GM19455 (cell line): ENCODE measurements at regions not wholly inside any gene's neighbourhood (a gene's known extent, or its start where the extent isn't known, plus 50 kb on each side); places are given as distances from the start of the nearest gene placed in this dataset.
A peak's percentile ranks its signal among the peaks of the same experiment; 100 is the strongest.
"Not testable (repeated sequence)": the region's sequence is repeated elsewhere in the genome, so short reads cannot be mapped to it uniquely, and the experiment has no call there.

ENCODE experiments used
- ATAC-seq: cut with Tn5 transposase; IDR thresholded peaks from one replicate; pipeline ENCODE4 v1.9.1; 2021; ENCODE audit not compliant: unreplicated experiment

GRCh38 chr10:11691319-11691755, 50.8 kb upstream of the ECHDC3 start:
- ATAC-seq: no peak

GRCh38 chr10:11689945-11690736, 52.0 kb upstream of the ECHDC3 start:
- no peak for ATAC-seq

- ATAC-seq: not testable (repeated sequence)
Observed at GRCh38 chr10:11688448-11688795, 53.8 kb upstream of the ECHDC3 start.

- ATAC-seq: no peak
Observed at GRCh38 chr10:11687779-11688447, 54.3 kb upstream of the ECHDC3 start.

GRCh38 chr10:11687357-11687771, 54.8 kb upstream of the ECHDC3 start:
- ATAC-seq: no peak

GRCh38 chr10:11685787-11686218, 56.4 kb upstream of the ECHDC3 start:
- ATAC-seq: no peak

- peak; percentile 59 for ATAC-seq
Observed at GRCh38 chr10:11684717-11685645, 57.2 kb upstream of the ECHDC3 start.

GRCh38 chr10:11684341-11684716, 57.9 kb upstream of the ECHDC3 start:
- peak; percentile 10 for ATAC-seq

- ATAC-seq: no peak
Observed at GRCh38 chr10:11683529-11684320, 58.5 kb upstream of the ECHDC3 start.

GRCh38 chr10:11682851-11683250, 59.3 kb upstream of the ECHDC3 start:
- ATAC-seq: no peak

- no peak for ATAC-seq
Observed at GRCh38 chr10:11682267-11682683, 59.9 kb upstream of the ECHDC3 start.

- ATAC-seq: no peak
Observed at GRCh38 chr10:11680496-11680895, 61.7 kb upstream of the ECHDC3 start.

- ATAC-seq: no peak
Observed at GRCh38 chr10:11679946-11680345, 62.2 kb upstream of the ECHDC3 start.

- ATAC-seq: peak; percentile 85
Observed at GRCh38 chr10:11678074-11678793, 63.9 kb upstream of the ECHDC3 start.

- peak; percentile 21 for ATAC-seq
Observed at GRCh38 chr10:11677480-11677879, 64.7 kb upstream of the ECHDC3 start.

- ATAC-seq: no peak
Observed at GRCh38 chr10:11673346-11674280, 62.2 kb upstream of the USP6NL start.

- no peak for ATAC-seq
Observed at GRCh38 chr10:11672836-11673235, 61.4 kb upstream of the USP6NL start.

GRCh38 chr10:11670381-11670780, 58.9 kb upstream of the USP6NL start:
- ATAC-seq: no peak
